HUES64 (cell line): ENCODE measurements at regions not wholly inside any gene's neighbourhood (a gene's known extent, or its start where the extent isn't known, plus 50 kb on each side); places are given as distances from the start of the nearest gene placed in this dataset.

ENCODE experiments used
- H3K27ac ChIP-seq: 2 replicates; pipeline ENCODE4 v1.7.0; 2013; ENCODE audit warnings: low read depth, low read length, inconsistent platforms
- H3K27me3 ChIP-seq: 2 replicates; pipeline ENCODE4 v1.6.1; 2013; ENCODE audit warnings: mild to moderate bottlenecking, low read length; ENCODE audit not compliant: insufficient read depth
- H3K36me3 ChIP-seq: 2 replicates; pipeline ENCODE4 v1.6.1; 2013; ENCODE audit warnings: mild to moderate bottlenecking, low read length; ENCODE audit not compliant: insufficient read depth
- H3K4me1 ChIP-seq: 2 replicates; pipeline ENCODE4 v1.6.1; 2013; ENCODE audit warnings: mild to moderate bottlenecking, low read length, moderate library complexity; ENCODE audit not compliant: insufficient read depth
- H3K4me3 ChIP-seq: 2 replicates; pipeline ENCODE4 v1.5.1; 2013; ENCODE audit warnings: mild to moderate bottlenecking, low read length, moderate library complexity
- H3K9ac ChIP-seq: 2 replicates; pipeline ENCODE4 v1.6.1; 2013; ENCODE audit warnings: mild to moderate bottlenecking, low read depth, low read length
- H3K9me3 ChIP-seq: 2 replicates; pipeline ENCODE4 v1.6.1; 2013; ENCODE audit warnings: low read depth, low read length; ENCODE audit not compliant: insufficient read depth
- WGBS: fragments of 150-250, 120-280 bp; methylation state at CpG from one replicate; pipeline ENCODE4 v1.1.7; 2013; ENCODE audit warnings: missing lambda C conversion rate; 5-methylcytosine and 5-hydroxymethylcytosine counted together

DNA sequence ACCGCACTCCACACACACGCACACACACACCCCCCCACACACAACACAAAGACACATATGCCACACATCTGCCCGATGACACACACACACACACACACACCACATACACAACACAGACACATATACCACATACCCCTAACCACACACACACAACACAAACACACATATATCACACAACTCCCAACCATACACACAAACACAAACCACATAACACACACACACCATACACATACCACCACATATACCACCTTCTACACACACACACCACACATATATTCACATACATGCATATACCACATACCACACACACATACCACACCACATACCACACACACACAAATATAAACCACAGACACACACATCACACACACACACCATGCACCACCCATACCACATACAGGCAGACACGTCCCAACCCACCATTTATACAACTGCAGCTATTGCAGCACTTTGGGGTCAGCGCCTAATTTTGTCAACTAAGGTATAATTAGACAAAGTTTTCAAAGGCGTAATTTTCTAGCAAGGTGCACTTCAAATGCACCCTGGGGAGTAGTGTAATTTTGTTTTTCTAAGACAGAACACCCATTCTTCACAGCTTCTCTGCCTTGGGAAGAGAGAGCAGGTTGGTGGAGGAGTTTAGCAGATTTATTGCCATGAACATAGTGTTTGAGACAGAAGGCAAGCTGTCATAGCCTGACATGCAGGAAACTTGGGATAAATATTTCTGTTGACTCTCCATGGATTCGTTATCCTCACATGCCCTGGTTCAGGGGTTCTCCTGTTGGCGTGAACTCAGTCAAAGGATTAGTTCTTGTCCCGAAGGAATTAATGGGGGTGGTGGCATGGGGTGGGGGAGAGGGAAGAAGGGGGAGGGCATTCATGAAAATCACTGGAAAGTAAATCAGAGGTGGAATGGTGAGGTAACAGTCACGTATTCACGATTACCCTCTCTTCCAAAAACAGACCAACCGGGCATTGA, 416.1 kb downstream of the LPIN1 start:
- no peak overlapping the region for H3K27ac ChIP-seq
- H3K36me3 ChIP-seq: no peaks in the 10 kb centered on the region
- H3K9ac ChIP-seq: no peak overlapping the region
- 96% methylated on average over 9 of the region's 12 CpGs for WGBS
- H3K4me3 ChIP-seq: no peak overlapping the region
- no peaks in the 10 kb centered on the region for H3K9me3 ChIP-seq
- H3K4me1 ChIP-seq: no peaks in the 10 kb centered on the region
- H3K27me3 ChIP-seq: no peaks in the 10 kb centered on the region

DNA sequence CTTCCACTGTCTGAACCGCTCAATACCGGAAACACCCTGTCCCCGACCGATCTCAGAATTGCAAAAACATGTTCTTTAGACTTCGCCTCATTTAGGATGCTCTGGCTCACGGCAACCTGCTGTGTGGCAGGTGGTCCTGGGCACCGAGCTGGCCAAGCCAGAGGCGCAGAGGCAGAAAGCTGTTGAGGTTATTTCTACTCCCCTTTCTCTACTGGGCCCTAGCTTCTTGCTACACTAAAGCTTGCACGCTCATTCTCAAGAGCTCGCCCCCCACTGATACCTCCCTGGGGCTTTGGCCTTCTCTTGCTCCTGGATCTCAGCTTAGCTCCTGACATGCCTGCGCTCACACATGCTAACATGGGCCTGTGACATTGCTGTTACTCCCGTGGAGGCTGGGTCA, 417.4 kb downstream of the LPIN1 start:
- Histone ChIP-seq H3K9me3 (no peaks in the 10 kb centered on the region), H3K9ac (no peak overlapping the region), H3K36me3 (no peaks in the 10 kb centered on the region), H3K4me3 (no peak overlapping the region), H3K4me1 (no peaks in the 10 kb centered on the region), H3K27ac (no peak overlapping the region), H3K27me3 (no peaks in the 10 kb centered on the region)
- 89% methylated on average over 12 of the region's 12 CpGs for WGBS

DNA sequence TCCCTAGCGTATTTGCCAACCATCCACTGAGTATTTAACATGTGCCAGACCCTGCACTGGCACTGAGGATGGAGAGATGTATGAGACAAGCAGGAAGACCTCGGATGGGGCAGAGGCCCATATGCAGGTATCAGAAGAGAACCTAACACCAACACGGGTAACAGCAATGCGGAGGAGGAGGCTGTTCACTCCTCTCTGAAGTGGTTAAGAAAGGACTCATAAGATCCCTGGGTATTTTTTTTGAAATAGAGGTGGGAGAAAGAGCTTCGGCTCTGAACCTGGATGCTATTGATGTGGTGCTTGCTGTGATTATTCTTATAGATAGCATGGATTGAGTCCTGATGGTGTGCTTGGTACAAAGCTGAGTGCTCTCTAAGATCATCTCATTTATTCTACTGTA, 418.3 kb downstream of the LPIN1 start:
- Histone ChIP-seq H3K36me3 (no peaks in the 10 kb centered on the region), H3K4me3 (no peak overlapping the region), H3K9me3 (no peaks in the 10 kb centered on the region), H3K9ac (no peak overlapping the region), H3K27ac (no peak overlapping the region), H3K4me1 (no peaks in the 10 kb centered on the region), H3K27me3 (no peaks in the 10 kb centered on the region)
- 97% methylated on average over 5 of the region's 5 CpGs for WGBS

DNA sequence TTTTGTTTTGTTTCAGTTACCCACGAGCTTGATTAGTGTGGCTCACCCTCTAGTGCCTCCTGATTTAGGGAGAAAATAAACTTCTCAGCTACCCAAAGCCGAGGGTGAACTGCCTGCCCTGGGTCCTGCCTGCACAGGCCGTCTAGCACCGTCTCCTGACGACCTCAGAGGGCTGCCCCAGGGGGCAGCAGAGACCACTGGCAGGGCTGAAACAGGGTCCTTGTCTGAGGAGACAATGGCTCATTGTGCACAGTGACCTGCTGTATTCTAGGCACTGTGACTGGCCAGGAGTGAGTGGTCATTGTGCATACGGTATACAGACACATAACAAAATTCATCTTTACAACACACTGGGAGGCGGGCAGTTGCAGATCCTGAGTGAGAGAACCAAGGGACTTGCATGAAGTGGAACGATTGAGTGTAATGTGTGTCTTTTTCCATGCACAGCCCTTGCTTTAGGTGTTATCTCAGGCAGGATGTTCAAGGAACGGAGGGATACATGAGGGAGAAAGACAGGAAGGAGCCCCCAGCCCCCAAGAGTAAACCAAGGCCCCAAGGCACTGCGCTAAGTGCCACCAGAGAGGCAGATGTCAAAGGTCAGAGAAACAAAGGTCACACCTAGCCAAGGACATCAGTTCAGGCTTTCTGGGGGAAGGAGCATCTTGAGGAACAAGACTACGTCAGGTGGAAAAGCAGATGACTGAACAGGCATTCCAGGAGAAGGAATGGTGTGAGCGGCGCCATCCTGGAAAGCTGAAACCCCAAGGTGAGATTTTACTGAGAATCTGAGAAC, 421.3 kb downstream of the LPIN1 start:
- 84% methylated on average over 13 of the region's 13 CpGs for WGBS
- H3K4me1 ChIP-seq: no peaks in the 10 kb centered on the region
- H3K4me3 ChIP-seq: no peak overlapping the region
- H3K9me3 ChIP-seq: no peaks in the 10 kb centered on the region
- H3K27me3 ChIP-seq: no peaks in the 10 kb centered on the region
- no peak overlapping the region for H3K9ac ChIP-seq
- no peaks in the 10 kb centered on the region for H3K36me3 ChIP-seq
- no peak overlapping the region for H3K27ac ChIP-seq

DNA sequence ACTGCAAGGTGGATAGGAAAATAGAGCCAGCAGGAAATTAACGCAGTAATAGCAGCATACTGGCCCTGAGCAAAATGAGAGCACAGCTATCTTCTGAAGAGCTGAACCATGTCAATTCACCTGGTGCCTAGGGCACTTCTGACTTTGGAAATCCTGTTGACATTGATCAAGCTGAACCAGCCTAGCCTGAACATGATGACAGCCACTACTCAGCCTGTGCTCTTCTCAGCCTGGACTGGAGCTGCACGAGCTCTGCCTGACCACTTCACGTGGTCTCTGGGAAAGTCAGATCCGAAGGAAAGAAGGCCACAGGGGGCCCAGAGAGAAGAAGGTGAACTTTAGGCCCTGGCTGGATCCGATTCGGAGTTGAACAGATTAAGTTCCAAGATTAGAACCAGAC, 421.9 kb downstream of the LPIN1 start:
- Histone ChIP-seq H3K9ac (no peak overlapping the region), H3K4me1 (no peaks in the 10 kb centered on the region), H3K4me3 (no peak overlapping the region), H3K9me3 (no peaks in the 10 kb centered on the region), H3K27me3 (no peaks in the 10 kb centered on the region), H3K36me3 (no peaks in the 10 kb centered on the region), H3K27ac (no peak overlapping the region)
- WGBS: 94% methylated on average over 6 of the region's 6 CpGs

DNA sequence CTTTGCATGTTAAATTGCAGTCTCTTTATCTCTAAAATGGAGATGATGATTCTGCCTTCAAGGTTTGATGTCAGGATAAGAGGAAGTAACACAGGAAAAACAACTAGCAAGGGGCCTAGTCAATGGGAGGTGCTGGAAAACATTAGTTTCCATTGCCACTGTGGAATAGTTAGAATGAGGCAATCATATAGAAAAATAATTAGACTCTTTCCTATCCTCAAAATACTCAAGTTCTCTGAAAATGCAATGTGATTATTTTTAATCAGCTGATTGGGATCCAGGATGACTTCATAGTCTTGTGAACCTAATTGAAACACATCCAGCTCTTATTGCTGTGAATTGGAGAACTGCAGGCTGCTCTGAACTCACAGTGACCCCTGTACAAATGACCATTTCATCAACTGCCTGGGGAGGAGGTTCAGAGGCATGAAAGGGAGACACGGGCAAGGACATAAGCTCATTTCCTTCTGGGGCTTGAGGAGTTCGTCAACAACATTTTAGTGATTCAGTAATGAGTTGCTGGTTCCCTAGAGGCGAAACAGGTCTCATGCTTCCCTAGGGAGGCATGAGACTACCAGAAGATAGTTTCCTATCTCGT, 422.5 kb downstream of the LPIN1 start:
- no peaks in the 10 kb centered on the region for H3K36me3 ChIP-seq
- H3K9me3 ChIP-seq: no peaks in the 10 kb centered on the region
- 93% methylated on average over 4 of the region's 4 CpGs for WGBS
- no peak overlapping the region for H3K4me3 ChIP-seq
- no peaks in the 10 kb centered on the region for H3K4me1 ChIP-seq
- H3K9ac ChIP-seq: no peak overlapping the region
- no peak overlapping the region for H3K27ac ChIP-seq
- H3K27me3 ChIP-seq: no peaks in the 10 kb centered on the region

DNA sequence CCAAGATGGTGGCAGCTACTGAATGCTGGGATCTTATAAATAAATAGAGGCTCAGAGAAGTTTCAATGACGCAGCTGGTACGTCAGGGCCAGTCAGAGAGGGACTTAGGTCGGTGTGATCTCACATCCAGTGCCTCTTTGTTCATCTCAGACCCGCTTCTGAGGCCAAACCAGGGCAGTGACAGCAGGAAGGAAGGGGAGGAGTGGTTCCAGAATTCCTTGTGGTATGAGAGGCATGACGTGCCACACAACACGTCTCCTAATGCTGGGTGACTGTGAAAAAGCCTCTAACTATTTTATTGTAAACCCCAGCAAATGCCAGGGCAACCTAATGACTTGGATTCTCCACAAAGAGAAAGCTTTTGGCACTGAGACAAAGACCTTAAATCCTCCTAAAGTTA, 423.3 kb downstream of the LPIN1 start:
- Histone ChIP-seq H3K4me3 (no peak overlapping the region), H3K27me3 (no peaks in the 10 kb centered on the region), H3K36me3 (no peaks in the 10 kb centered on the region), H3K27ac (no peak overlapping the region), H3K9ac (no peak overlapping the region), H3K9me3 (no peaks in the 10 kb centered on the region), H3K4me1 (no peaks in the 10 kb centered on the region)
- WGBS: 90% methylated on average over 6 of the region's 6 CpGs

DNA sequence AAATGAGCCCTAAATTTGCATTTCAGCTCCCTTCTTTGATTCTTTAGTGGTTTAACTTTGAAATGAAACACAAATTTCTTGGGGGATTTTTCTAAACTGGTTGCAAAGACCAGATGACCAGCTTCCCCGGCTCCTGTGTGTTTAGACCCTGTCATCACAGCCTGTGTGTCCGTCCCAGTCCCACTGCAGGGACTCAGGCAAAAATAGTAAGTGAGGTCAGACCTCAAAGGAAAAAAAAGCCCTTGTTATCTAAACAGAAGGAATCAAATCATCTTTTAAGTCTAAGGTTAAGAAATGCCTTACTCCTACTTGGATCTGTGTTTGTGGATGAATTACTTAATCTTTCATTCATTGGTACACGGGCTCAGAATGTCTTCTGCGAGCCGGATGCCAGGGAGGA, 423.7 kb downstream of the LPIN1 start:
- no peak overlapping the region for H3K9ac ChIP-seq
- H3K4me3 ChIP-seq: no peak overlapping the region
- H3K4me1 ChIP-seq: no peaks in the 10 kb centered on the region
- H3K27me3 ChIP-seq: no peaks in the 10 kb centered on the region
- H3K9me3 ChIP-seq: no peaks in the 10 kb centered on the region
- no peaks in the 10 kb centered on the region for H3K36me3 ChIP-seq
- WGBS: 91% methylated on average over 5 of the region's 5 CpGs
- no peak overlapping the region for H3K27ac ChIP-seq

DNA sequence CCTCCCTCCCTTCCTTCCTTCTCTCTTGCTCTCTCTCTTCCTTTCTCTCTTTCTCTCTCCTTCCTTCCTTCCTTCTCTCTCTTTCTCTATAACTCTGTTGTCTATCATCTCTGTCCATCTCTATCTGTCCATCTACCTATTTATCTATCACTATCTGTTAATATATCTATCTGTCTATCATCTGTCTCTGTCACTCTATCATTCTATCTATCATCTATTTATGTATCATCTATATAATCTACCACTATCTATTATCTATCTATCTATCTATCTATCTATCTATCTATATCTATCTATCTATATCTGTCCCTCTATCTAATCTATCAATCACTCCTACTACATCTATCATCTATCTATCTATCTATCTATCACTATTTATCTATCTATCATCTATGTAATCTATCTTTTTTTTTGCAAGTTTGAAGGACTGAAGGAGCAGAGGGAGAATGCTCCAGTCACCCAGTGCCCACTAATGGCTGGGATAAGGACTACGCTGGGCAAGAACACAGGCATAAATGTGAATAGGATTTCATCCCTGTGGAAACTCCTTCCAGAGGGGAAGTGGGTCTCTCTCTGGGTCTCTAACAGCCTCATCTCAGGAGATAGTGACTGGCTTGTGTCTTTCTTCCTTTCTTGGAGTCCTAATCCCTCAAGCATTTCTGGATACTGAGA, 427.0 kb downstream of the LPIN1 start:
- no peaks in the 10 kb centered on the region for H3K27me3 ChIP-seq
- no peak overlapping the region for H3K4me3 ChIP-seq
- 100% methylated on average over 1 of the region's 1 CpG for WGBS
- H3K36me3 ChIP-seq: no peaks in the 10 kb centered on the region
- no peaks in the 10 kb centered on the region for H3K9me3 ChIP-seq
- H3K9ac ChIP-seq: no peak overlapping the region
- no peak overlapping the region for H3K27ac ChIP-seq
- no peaks in the 10 kb centered on the region; the same call in 1 of the 2 replicates for H3K4me1 ChIP-seq

DNA sequence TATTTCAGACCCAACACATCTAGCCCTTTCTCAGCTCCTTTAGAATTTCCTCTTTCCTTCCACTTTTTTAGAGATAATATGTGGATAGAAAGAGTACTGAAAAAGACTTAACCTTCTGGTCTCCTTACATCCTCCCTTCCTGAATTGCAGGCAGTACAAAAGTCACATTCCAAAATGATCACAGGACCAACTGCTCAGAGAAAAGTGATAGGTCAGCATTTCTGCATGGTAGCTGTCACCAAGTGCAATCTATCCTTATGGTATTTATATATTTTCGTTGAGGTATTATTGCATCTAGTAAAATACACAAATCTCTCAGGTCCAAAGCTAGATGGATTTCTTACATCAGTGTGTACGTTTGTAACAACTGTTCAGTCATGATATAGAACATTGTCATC, 427.5 kb downstream of the LPIN1 start:
- no peaks in the 10 kb centered on the region for H3K36me3 ChIP-seq
- H3K27me3 ChIP-seq: no peaks in the 10 kb centered on the region
- H3K4me1 ChIP-seq: no peaks in the 10 kb centered on the region; the same call in 1 of the 2 replicates
- H3K4me3 ChIP-seq: no peak overlapping the region
- H3K27ac ChIP-seq: no peak overlapping the region
- no peak overlapping the region for H3K9ac ChIP-seq
- WGBS: 100% methylated on average over 1 of the region's 2 CpGs
- no peaks in the 10 kb centered on the region for H3K9me3 ChIP-seq
